ENCODE measurements at regions not wholly inside any gene's neighbourhood (a gene's known extent, or its start where the extent isn't known, plus 50 kb on each side); places are given as distances from the start of the nearest gene placed in this dataset.

DNA sequence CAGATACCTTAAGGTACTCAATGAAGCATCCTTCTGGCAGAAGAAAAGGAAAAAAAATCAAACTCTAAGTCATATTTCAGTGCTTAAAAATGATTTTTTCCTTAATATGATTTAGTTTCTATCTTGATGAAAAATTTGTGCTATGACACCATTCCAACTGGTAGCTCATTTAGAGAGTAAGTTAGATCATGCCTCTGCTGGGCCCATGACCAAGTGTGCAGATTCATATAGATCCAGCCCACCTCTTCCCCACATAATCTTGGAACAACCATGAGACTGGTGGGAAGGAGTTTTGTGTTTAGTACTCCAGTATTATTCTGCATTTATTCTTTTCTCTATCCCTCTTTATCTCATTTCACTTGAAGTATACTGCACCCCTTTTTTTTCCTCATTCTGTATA, 908.3 kb downstream of the KCNMA1 start:
- Mint-ChIP-seq H3K4me1 (ENCODE audit: low read depth) (no peaks in the 10 kb centered on the region), H3K27ac (no peak overlapping the region), H3K36me3 (no peaks in the 10 kb centered on the region), H3K4me3 (no peak overlapping the region), H3K27me3 (no peaks in the 10 kb centered on the region), H3K9me3 (peaks cover 14% of the 10 kb centered on the region)
- intact Hi-C loops (cut with micrococcal nuclease) = no loop called here
- DNase-seq = no peak
- POLR2A ChIA-PET = no interaction called here
- CTCF ChIA-PET = no interaction called here

DNA sequence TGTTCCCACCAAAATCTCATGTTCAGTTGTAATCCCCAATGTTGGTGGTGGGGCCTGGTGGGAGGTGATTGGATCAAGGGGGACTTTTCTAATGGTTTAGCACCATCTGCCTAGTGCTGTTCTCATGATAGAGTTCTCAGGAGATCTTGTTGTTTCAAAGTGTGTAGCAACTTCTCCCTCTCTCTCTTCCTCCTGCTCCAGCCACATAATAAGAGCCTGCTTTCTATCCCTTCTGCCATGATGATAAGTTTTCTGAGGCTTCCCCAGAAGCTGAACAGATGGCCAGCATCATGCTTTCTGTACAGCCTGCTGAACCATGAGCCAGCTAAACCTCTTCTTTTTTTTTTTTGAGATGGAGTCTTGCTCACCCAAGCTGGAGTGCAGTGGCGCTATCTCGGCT, 910.6 kb downstream of the KCNMA1 start:
- Mint-ChIP-seq H3K9me3 (peaks cover 14% of the 10 kb centered on the region), H3K27me3 (no peaks in the 10 kb centered on the region), H3K36me3 (no peaks in the 10 kb centered on the region), H3K4me1 (ENCODE audit: low read depth) (no peaks in the 10 kb centered on the region), H3K27ac (no peak overlapping the region), H3K4me3 (no peak overlapping the region)
- CTCF ChIA-PET = no interaction called here
- intact Hi-C loops (cut with micrococcal nuclease) = no loop called here
- POLR2A ChIA-PET = no interaction called here
- DNase-seq = no peak

- intact Hi-C loops (cut with micrococcal nuclease) = no loop called here
- H3K27me3 Mint-ChIP-seq = no peaks in the 10 kb centered on the region
These were observed 913.8 kb downstream of the KCNMA1 start for GRCh38 chr10:76723844-76724243.

DNA sequence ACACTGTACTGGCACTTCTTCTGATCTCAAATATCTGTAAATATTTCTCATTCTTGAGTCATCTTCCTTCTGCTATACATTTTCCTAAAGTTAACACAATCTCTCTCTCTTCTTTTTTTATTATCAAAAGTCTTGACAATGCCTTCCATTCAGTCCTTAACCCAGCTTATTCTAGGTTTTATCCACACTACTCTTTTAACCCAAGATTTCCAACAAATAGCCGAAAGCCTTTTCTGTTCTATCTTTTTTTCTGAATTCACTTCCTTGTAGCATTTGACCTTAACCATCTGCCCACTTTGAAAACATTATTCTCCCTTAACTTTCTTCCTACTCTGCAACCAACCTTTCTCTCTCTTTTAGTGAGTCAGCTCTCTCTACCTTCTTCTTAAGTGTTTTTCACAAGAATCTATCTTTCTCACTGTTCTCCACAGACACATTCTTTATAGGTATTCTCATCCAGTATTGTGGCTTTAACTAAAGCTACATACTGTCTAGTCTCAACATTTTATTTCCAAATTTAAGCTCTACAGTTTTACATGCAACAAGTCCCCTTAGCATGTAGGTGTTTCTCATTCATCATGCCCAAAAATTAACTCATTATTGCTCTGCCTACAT, 915.6 kb downstream of the KCNMA1 start:
- Mint-ChIP-seq H3K9me3 (peaks cover 7% of the 10 kb centered on the region), H3K27me3 (no peaks in the 10 kb centered on the region), H3K4me3 (no peak overlapping the region), H3K36me3 (no peaks in the 10 kb centered on the region), H3K4me1 (ENCODE audit: low read depth) (no peaks in the 10 kb centered on the region), H3K27ac (no peak overlapping the region)
- ChIA-PET CTCF (no interaction called here), POLR2A (no interaction called here)
- no peak for DNase-seq
- intact Hi-C loops (cut with micrococcal nuclease) = no loop called here

More at GRCh38 chr10:76723844-76724243, 913.8 kb downstream of the KCNMA1 start:
- Mint-ChIP-seq H3K4me1 (ENCODE audit: low read depth) (no peaks in the 10 kb centered on the region), H3K36me3 (no peaks in the 10 kb centered on the region), H3K27ac (no peak overlapping the region), H3K9me3 (peaks cover 7% of the 10 kb centered on the region), H3K4me3 (no peak overlapping the region)
- CTCF ChIA-PET = no interaction called here
- DNase-seq = no peak
- POLR2A ChIA-PET = no interaction called here

DNA sequence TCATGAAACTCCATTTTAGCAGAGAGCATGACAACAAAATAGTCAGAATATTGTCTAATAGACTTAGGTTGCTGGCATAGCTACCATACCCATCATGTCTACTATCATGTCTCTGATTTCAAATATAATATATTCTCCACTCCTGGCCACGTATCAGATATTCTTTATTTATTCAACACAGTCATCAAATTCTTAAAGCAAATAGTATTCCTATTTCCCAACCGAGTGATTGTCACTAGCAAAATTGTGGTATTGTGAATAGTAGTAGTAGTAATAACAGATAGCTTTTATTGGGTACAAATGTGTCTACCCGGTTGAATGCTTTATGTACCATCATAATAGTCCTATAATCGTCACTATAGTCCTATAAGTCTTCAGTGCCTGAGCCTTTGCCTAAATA, 918.6 kb downstream of the KCNMA1 start:
- no peaks in the 10 kb centered on the region for H3K36me3 Mint-ChIP-seq
- no peak overlapping the region for H3K4me3 Mint-ChIP-seq
- no peaks in the 10 kb centered on the region for H3K27me3 Mint-ChIP-seq
- H3K27ac Mint-ChIP-seq = no peak overlapping the region
- ChIA-PET POLR2A (no interaction called here), CTCF (no interaction called here)
- no peak for DNase-seq
- no peaks in the 10 kb centered on the region for H3K4me1 Mint-ChIP-seq (ENCODE audit: low read depth)
- intact Hi-C loops (cut with micrococcal nuclease) = no loop called here
- peaks cover 8% of the 10 kb centered on the region for H3K9me3 Mint-ChIP-seq

GRCh38 chr10:76717141-76717540, 920.5 kb downstream of the KCNMA1 start:
- no peaks in the 10 kb centered on the region for H3K4me1 Mint-ChIP-seq (ENCODE audit: low read depth)
- H3K27ac Mint-ChIP-seq = no peak overlapping the region
- peaks cover 9% of the 10 kb centered on the region for H3K9me3 Mint-ChIP-seq
- DNase-seq = no peak
- no peaks in the 10 kb centered on the region for H3K27me3 Mint-ChIP-seq
- ChIA-PET CTCF (no interaction called here), POLR2A (no interaction called here)
- H3K36me3 Mint-ChIP-seq = no peaks in the 10 kb centered on the region
- H3K4me3 Mint-ChIP-seq = no peak overlapping the region
- intact Hi-C loops (cut with micrococcal nuclease) = no loop called here

DNA sequence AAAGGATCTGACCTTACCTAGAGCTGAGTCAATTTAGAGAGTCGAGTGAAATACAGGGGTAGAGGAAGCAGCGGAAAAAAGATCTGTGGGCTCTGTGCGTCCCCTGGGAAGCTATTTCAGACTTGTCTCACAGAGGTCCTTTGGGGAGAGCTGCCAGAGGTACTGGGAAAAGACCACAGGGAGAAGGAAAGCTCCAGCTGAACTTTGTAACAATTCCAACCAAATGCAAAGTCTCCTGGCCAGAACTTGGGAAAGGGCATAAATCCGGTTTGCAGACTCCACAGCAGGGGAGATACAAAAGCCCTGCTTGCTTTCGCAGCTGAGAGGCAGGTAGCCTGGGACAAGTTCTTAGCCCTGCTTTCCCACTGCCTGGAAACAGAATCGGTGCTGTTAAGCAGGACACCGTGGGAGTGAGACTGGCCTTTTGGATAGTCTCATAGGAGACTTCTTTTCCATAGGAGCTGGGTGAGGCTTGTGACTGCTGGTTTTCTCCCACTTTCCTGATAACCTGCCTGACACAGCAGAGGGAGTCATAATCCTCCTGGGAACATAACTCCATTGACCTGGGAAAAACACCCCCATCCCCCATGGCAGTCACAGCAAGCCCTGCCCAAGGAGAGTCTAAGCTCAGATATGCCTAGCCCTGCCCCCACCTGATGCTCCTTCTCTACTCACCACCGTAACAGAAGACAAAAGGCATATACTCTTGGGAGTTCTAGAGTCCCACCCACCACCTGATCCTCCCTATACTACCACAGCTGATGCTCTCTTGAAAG, 926.2 kb downstream of the KCNMA1 start:
- Mint-ChIP-seq H3K27ac (no peak overlapping the region), H3K4me1 (ENCODE audit: low read depth) (no peaks in the 10 kb centered on the region), H3K36me3 (no peaks in the 10 kb centered on the region), H3K27me3 (no peaks in the 10 kb centered on the region), H3K4me3 (no peak overlapping the region), H3K9me3 (peaks cover 23% of the 10 kb centered on the region)
- ChIA-PET POLR2A (no interaction called here), CTCF (no interaction called here)
- intact Hi-C loops (cut with micrococcal nuclease) = no loop called here
- no peak for DNase-seq

GRCh38 chr10:76700241-76700640, 937.4 kb downstream of the KCNMA1 start:
- ChIA-PET POLR2A (no interaction called here), CTCF (no interaction called here)
- Mint-ChIP-seq H3K4me3 (no peak overlapping the region), H3K36me3 (no peaks in the 10 kb centered on the region), H3K9me3 (peaks cover 8% of the 10 kb centered on the region), H3K4me1 (ENCODE audit: low read depth) (no peaks in the 10 kb centered on the region), H3K27ac (no peak overlapping the region), H3K27me3 (no peaks in the 10 kb centered on the region)
- no peak for DNase-seq
- intact Hi-C loops (cut with micrococcal nuclease) = no loop called here

GRCh38 chr10:76697923-76698322, 939.7 kb downstream of the KCNMA1 start:
- intact Hi-C loops (cut with micrococcal nuclease) = no loop called here
- CTCF ChIA-PET = no interaction called here
- Mint-ChIP-seq H3K9me3 (peaks cover 8% of the 10 kb centered on the region), H3K36me3 (no peaks in the 10 kb centered on the region), H3K27ac (no peak overlapping the region), H3K27me3 (no peaks in the 10 kb centered on the region), H3K4me3 (no peak overlapping the region), H3K4me1 (ENCODE audit: low read depth) (no peaks in the 10 kb centered on the region)
- POLR2A ChIA-PET = no interaction called here
- no peak for DNase-seq

DNA sequence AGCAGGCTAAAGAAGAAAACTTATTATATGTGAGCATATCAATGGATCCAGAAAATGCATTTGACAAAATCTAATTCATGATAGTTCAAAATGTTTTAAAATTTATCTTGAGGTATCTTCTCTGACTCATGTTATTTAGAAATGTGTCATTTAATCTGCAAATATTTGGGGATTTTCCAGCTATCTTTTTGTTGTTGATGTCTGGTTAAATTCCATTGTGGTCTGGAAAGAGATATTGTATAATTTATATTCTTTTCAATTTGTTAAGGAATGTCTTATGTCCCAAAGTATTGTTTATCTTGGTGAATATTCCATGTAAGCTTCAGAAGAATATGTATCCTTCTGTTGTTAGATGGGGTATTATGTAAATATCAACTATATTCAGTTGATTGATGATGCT, 942.5 kb downstream of the KCNMA1 start:
- H3K4me1 Mint-ChIP-seq (ENCODE audit: low read depth) = no peaks in the 10 kb centered on the region
- H3K27me3 Mint-ChIP-seq = no peaks in the 10 kb centered on the region
- DNase-seq = no peak
- no peaks in the 10 kb centered on the region for H3K36me3 Mint-ChIP-seq
- no peak overlapping the region for H3K27ac Mint-ChIP-seq
- POLR2A ChIA-PET = no interaction called here
- no peak overlapping the region for H3K4me3 Mint-ChIP-seq
- CTCF ChIA-PET = no interaction called here
- intact Hi-C loops (cut with micrococcal nuclease) = no loop called here
- peaks cover 16% of the 10 kb centered on the region for H3K9me3 Mint-ChIP-seq

DNA sequence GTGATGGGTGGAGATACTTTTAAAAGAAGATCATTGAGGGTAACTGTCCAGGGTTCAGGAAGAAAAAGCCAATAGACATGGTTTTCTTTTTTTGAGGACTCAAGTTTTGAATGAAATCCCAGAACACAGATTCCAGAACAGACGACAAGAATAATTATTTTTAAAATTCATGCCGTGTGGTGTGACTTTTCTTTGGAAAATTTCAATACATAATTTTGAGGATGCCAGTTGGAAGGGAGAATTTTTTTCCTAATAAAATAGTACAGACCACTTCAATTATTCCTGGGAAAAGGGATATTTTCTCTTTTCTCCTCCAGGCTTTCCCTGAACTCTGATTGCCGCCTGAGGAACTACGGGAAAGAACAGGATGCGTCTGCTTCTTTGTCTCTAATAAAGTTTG, 951.4 kb downstream of the KCNMA1 start:
- POLR2A ChIA-PET = no interaction called here

GRCh38 chr10:76684968-76685367, 952.6 kb downstream of the KCNMA1 start:
- intact Hi-C loops (cut with micrococcal nuclease) = no loop called here
- Mint-ChIP-seq H3K9me3 (peaks cover 21% of the 10 kb centered on the region), H3K4me3 (no peak overlapping the region), H3K27ac (no peak overlapping the region), H3K4me1 (ENCODE audit: low read depth) (no peaks in the 10 kb centered on the region), H3K27me3 (no peaks in the 10 kb centered on the region), H3K36me3 (no peaks in the 10 kb centered on the region)
- ChIA-PET POLR2A (no interaction called here), CTCF (no interaction called here)
- DNase-seq = no peak

More for the DNA sequence above, 951.4 kb downstream of the KCNMA1 start:
- H3K4me3 Mint-ChIP-seq = no peak overlapping the region
- no peak overlapping the region for H3K27ac Mint-ChIP-seq
- H3K4me1 Mint-ChIP-seq (ENCODE audit: low read depth) = no peaks in the 10 kb centered on the region
- intact Hi-C loops (cut with micrococcal nuclease) = no loop called here
- H3K36me3 Mint-ChIP-seq = no peaks in the 10 kb centered on the region
- DNase-seq = no peak
- CTCF ChIA-PET = no interaction called here
- no peaks in the 10 kb centered on the region for H3K27me3 Mint-ChIP-seq
- peaks cover 26% of the 10 kb centered on the region for H3K9me3 Mint-ChIP-seq

DNA sequence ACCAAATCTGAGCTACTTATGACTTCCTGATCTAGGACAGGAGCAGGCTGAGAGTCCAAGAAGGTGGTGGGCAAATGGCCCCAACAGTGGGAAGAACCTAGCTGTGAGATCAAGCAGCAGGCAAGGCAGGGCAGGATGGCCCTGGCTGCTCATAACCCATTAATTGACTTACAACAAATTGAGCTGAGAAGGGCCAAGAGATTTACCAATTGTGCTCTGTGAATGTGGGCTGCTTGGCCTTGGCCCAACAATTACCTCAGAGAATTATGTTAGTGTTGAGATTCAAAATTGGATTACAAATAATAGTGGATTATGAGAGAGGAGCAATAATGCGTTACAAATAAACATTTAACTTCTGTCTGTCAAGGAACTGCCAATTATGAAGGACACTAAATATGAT, 956.5 kb downstream of the KCNMA1 start:
- H3K9me3 Mint-ChIP-seq = peaks cover 10% of the 10 kb centered on the region
- H3K36me3 Mint-ChIP-seq = no peaks in the 10 kb centered on the region
- H3K4me1 Mint-ChIP-seq (ENCODE audit: low read depth) = no peaks in the 10 kb centered on the region
- CTCF ChIA-PET = interaction anchor here (0.5 kb wide), 1 partner anchor 18 kb away, joined by 5 read pairs; no protein-coding TSS in a partner anchor
- H3K27me3 Mint-ChIP-seq = no peaks in the 10 kb centered on the region
- POLR2A ChIA-PET = no interaction called here
- H3K4me3 Mint-ChIP-seq = no peak overlapping the region
- intact Hi-C loops (cut with micrococcal nuclease) = no loop called here
- no peak overlapping the region for H3K27ac Mint-ChIP-seq
- DNase-seq = no peak
